ENCODE measurements at regions not wholly inside any gene's neighbourhood (a gene's known extent, or its start where the extent isn't known, plus 50 kb on each side); places are given as distances from the start of the nearest gene placed in this dataset.

- POLR2A ChIA-PET: no interaction called here
Observed at GRCh38 chr2:20135631-20136050, 84.2 kb upstream of the LAPTM4A start.

GRCh38 chr2:20132990-20133535, 81.6 kb upstream of the LAPTM4A start:
- ChIA-PET POLR2A (no interaction called here), CTCF (interaction anchor here (1.0 to 2.5 kb wide), 4 partner anchors 14 to 117 kb away, joined by 3 to 8 read pairs (median 4); partner anchors contain the start of gene SDC1)
- no peak for DNase-seq (ENCODE audit: extremely low spot score)
- no peak for TF ChIP-seq CTCF (IDR thresholded peaks at IDR 0.05; ENCODE audit: control extremely low read depth, extremely low read depth, low read depth, missing control alignments)

More at GRCh38 chr2:20135631-20136050, 84.2 kb upstream of the LAPTM4A start:
- TF ChIP-seq CTCF (IDR thresholded peaks at IDR 0.05; ENCODE audit: control extremely low read depth, extremely low read depth, low read depth, missing control alignments): peak; percentile 94
- DNase-seq (ENCODE audit: extremely low spot score): peak; percentile 83
- CTCF ChIA-PET: interaction anchor here (0.9 to 9.1 kb wide), 28 partner anchors 9 to 275 kb away, joined by 3 to 128 read pairs (median 4); partner anchors contain the start of gene SDC1

- TF ChIP-seq CTCF (IDR thresholded peaks at IDR 0.05; ENCODE audit: control extremely low read depth, extremely low read depth, low read depth, missing control alignments): no peak
- CTCF ChIA-PET: interaction anchor here (1.0 to 2.5 kb wide), 3 partner anchors 8 to 95 kb away, joined by 3 to 8 read pairs (median 3); partner anchors contain the start of gene SDC1
- no peak for DNase-seq (ENCODE audit: extremely low spot score)
- POLR2A ChIA-PET: no interaction called here
Observed at GRCh38 chr2:20130821-20131645, 79.6 kb upstream of the LAPTM4A start.

- no peak for DNase-seq (ENCODE audit: extremely low spot score)
- no peak for TF ChIP-seq CTCF (IDR thresholded peaks at IDR 0.05; ENCODE audit: control extremely low read depth, extremely low read depth, low read depth, missing control alignments)
- CTCF ChIA-PET: interaction anchor here (0.9 to 1.4 kb wide), 3 partner anchors 9 to 96 kb away, joined by 3 to 4 read pairs (median 3); no protein-coding TSS in a partner anchor
- POLR2A ChIA-PET: no interaction called here
Observed at GRCh38 chr2:20130160-20130560, 78.7 kb upstream of the LAPTM4A start.

GRCh38 chr2:20129331-20130159, 78.1 kb upstream of the LAPTM4A start:
- no peak for TF ChIP-seq CTCF (IDR thresholded peaks at IDR 0.05; ENCODE audit: control extremely low read depth, extremely low read depth, low read depth, missing control alignments)
- ChIA-PET CTCF (interaction anchor here (0.6 to 1.8 kb wide), 4 partner anchors 8 to 96 kb away, joined by 3 to 5 read pairs (median 4); no protein-coding TSS in a partner anchor), POLR2A (no interaction called here)
- DNase-seq (ENCODE audit: extremely low spot score): no peak
